Iris pigment epithelial cell (primary cell): ENCODE measurements at regions not wholly inside any gene's neighbourhood (a gene's known extent, or its start where the extent isn't known, plus 50 kb on each side); places are given as distances from the start of the nearest gene placed in this dataset.

Experiments used
- DNase-seq: peaks from one replicate; pipeline ENCODE4 v3.0.0-alpha.2; 2011; ENCODE audit warnings: low read depth

DNA sequence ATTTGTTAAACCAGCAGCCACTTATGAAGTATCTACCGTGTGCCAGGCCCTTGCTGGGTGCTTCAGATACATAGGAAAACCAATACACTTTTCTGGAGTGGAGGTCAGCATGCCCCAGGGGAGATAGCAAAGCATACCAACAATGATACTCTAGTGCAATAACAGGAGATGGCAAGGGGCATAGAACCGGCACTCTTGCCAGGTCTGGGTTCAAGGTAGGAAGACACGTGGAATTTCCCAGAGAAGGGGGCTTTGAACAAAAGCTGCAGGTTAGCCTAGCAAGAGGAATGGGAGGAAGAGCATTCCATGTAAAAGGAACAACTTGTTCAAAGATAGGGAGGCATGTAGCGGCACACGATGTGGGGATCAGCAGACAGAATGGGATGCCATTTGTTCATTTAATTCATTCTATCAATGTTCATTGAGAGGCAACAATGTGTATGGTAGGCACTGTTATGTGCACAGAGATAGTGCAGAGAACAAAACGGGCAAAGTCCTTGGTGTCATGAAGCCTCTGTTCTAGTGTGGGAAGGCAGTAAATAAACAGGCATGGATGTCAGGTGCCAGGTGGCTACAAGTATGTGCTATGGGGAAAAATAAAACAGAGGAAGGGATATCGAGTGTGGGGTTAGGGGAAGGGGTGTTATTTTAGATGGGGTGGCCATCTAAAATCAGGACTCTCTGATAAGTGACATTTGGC, 162.6 kb upstream of the E2F8 start:
- DNase-seq, result no peak

DNA sequence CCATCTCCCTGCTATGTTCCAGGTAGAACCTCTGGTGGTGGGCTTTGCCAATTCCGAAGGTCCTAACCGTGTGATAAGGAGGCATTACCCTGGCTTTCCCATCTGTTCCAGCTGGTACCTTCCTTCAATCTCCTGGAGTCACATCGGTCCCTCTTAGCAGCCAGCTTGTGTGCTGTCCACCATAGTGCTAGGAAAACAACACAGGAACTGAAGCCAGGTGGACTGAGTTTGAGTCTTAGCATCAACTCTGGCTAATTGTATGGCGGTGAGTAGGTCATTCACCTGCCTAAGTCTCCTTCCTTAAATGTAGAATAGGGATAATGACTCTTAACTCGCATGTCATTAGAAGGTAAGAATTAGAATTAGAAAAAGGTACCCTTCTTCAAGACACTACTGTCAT, 159.6 kb upstream of the E2F8 start:
- no peak for DNase-seq

DNA sequence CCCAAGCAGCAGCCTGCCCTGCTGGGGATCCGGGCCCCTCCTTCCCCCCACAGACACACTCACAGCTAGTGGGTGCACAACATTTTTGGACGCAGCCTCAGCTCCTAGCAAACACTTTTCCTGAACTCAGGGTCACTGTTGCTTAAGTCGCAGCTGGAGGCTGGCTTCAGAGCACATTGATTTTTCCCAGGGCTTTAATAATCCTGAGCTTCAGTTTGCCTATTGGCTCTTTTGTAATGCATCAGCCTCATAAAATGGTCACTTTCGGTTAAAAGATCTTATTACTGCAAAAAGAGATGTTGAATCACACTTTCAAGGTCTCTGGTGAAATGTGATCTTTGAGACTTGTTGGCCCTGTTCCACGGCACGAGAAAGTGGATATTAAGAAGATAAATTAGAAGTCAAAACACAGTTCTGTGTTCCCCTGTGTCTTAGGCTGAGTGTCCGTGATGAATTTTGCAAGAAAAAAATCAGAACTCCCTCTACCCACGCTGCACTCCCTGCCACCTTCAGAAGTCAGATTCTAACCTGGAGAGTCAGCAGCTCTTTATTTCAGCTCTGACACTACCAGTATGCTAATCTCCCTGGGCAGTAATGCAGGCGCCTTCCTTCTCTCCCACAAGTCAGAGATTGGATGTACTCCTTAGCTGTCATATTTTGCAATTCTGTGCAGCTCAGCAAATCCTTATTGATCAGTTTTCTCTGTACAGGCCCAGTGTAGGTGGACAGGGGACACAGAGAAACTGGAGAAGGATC, 158.2 kb upstream of the E2F8 start:
- DNase-seq, result peak; percentile 93

DNA sequence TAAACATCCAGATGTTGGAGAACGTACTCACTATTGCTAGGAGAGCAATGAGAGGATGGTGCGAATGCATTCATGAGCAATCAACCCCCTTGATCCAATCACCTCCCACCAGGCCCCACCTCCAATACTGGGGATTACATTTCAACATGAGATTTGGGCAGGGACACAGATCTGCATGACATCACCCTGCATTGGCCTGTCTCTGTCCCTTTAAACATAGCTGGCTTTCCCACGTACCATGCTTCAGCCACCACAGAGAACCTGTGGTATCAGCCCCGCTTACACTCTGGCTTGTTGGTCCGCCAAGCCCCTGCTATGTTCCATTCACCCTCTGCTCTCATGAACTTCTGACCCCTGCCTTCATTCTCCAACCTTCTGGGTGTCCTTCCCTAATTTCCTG, 157.5 kb upstream of the E2F8 start:
- peak; percentile 11 for DNase-seq

DNA sequence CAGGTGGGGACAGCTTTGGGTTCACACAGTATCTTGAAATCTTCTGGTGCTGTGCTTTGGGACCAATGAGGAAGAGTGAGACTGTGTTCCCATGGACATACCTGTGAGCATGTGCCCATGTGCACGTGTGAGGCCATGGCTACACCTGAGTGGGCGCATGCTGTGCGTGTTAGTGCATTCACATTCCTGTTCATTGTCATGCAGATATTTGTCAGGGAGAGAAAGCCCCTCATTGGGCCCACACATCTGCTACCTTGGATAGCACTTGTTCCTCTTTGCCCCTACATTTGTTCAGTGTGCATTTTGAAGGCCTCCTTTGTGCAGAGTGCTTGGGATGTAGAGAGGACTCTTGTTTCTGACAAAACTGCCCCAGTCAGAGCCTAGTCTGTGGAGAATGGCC, 154.3 kb upstream of the E2F8 start:
- DNase-seq, result no peak

DNA sequence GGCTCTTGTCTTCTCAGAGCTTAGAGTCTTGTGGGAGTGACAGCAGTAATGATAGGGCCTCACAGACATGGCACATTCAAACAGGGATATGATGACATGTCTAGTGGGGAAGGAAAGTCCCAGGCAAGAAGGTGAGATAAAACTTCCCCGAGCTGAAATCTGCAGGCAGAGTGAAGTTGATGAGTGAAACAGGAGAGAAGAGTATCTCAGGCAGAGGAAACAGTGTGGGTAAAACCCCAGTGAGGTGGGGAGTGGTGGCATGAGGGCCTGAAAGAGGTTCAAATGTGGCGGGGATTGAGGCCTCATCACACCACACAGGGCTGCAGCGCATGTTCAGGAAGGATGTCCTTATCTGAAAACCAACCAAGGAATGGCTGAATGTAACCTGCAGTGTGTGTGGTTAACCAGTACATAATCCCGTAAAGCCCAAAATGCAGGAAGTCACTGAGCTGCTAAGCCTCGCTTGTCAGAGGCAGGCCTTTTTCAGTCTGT, 153.8 kb upstream of the E2F8 start:
- peak; percentile 11 for DNase-seq

DNA sequence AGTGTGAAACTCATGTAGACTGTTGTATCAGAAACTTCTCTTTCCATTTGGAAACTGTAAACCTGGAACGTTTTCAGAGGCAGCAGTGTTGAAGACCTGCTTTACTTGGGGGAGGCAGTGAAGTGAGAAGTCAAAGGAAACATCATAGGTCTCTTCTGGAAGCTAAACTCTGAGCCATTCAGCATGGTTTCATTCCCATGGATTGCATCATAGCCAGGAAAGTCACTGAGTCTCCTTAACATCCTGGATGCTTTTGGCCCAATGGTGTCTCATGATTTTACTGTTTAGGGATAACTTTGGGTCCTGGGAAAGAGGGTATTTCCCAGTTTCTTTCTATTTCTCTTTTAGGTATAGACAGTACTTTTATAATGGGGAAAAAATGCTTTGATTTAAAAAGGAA, 153.2 kb upstream of the E2F8 start:
- DNase-seq, result peak; percentile 46

DNA sequence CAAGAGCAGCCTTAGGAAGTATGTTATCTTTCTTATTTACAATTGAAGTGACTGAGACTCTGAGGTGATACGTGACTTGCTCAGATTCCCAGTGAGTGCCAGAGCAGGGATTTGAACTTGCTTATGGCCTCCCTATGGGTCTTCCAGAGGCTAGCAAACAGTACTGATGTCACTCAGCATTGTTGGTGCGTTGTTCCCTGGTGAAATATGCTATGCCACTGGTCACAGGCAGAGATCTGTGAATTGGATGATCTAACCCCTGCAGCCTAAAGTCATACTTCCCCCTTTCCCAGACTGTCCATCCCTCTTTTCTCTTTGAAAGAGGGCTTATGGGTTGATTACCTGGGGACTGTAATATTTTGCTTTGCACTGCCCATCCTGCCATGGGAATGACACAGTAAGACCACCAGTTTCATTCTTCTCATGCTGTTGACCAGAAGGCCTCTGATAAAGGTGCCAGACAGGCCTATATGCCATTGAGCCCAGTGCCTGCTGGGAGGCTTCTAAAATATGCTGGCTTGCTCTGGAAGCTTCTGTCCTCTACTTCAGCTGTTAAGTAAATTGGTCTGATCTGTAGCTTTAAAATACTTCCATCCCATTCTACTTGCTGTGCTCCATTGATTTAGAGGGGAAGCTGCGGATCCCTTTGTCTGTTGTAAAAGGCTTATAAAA, 152.2 kb upstream of the E2F8 start:
- DNase-seq, result no peak

DNA sequence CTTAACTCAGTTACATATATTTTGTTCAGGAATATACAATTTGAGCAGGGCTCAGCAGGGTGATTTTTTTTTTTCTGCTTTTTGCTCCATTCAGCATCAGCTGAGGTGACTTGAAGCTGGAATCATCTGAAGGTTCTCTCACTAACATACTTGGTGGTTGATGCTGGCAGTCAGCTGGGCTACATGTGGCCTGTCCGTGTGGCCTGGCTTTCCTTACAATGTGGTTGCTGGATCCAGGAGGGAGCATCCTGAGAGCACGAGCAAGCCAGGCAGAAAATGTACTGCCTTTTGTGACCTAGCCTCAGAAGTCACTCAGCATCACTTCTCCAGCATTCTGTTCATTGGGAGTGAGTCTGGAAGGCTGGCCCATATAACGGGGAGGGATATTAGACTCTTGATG, 151.6 kb upstream of the E2F8 start:
- DNase-seq, result no peak

DNA sequence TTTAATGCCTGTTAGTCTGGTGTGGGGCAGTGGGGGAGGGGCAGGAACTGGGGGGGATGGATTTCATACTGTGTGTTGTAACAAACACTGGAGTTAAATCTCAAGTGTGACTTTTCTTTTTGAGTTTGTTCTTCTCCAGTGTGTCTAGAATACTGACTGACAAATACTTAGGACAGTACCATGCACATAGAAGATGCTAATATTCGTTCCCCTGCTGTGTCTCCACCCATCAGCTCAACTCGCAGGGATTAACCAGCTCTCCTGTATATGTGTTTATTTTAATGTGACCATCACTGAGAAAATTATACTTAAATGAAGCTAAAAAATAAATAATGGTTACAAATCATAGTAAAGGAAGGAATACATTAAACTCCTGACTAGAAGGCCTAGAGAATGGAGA, 150.9 kb upstream of the E2F8 start:
- DNase-seq, result no peak

DNA sequence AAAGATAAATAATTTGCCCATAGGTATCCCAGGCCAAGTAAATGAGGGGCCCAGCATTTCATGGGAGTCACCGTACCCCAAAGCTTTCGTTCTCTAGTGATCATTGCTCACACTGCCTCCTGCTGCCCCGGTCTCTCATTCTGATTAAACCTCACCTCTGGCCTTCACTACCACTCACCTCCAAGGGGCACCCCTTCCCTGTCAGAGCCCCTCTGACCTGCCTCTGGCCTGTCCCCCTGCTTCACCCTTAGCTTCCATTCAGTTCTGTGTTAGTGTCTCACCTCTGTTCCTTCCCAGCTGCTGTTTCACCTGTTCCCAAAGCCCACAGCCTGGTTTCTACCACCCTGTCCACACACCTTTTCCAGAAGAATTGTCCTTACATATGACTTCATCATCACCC, 150.3 kb upstream of the E2F8 start:
- DNase-seq, result no peak

DNA sequence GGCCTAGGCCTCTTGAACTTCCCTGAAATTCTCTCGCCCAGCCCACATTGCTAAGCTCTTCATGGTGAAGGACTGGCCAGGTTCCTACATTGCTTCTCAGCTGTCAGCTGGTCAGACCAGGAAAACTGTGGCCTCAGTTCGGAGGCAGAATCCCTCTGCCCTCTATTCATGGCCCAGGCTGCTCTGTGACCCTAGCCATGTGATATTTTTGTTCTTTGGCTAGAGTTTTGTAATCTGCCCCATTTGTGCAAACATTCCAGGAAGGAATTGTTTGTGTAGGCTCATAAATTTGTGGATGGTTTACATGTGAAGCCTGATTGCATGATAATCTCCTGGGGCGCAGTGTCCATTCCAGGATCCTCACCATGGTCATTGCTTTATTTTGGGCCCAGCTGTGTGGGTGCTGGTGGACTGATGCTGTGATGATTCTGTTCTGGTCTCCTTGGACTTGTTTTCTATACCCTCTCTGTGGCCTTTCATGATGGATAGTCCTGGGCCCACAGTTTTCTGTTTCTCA, 149.1 kb upstream of the E2F8 start:
- DNase-seq, result no peak

DNA sequence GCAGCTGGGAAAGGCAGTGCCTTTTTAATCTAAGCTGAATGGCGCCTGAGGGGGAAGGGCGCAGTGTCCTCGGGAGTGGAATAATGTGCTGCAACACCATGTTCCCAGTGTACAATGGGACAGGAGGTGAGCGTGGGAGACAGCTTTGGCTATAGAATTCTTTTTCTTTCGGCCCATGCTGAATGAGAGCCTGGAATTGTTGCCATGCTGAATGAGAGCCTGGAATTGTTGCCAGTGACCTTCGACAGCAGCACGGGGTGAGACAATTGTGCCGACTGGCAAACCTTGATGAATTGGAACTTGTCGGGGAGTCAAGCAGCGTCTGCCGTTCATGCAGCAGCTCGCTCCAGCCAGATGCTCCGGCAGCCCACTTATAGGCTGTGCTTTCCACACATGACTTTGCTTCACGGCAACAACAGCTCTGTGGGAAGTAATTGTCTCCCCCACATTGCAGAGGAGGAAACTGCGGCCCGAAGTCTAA, 141.4 kb upstream of the E2F8 start:
- DNase-seq, result no peak

DNA sequence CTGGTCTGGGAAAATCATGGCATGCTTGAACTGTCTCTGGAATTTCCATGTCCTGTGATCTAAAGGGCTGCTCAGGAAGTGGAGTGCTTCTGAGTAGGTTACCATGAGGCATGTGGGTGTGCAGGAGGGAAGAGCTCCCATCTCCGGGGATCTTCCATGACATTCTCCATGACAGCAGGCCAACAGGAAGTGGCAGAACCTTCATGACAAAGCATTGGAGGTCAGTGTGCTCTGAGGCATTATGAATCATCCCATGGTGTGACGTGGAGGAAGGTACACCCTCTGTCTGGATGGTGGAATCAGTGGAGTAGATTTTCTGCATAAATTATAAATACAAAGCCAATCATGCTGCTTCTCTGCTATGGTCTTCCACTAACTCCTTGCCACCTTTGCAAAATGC, 139.6 kb upstream of the E2F8 start:
- peak; percentile 89 for DNase-seq

DNA sequence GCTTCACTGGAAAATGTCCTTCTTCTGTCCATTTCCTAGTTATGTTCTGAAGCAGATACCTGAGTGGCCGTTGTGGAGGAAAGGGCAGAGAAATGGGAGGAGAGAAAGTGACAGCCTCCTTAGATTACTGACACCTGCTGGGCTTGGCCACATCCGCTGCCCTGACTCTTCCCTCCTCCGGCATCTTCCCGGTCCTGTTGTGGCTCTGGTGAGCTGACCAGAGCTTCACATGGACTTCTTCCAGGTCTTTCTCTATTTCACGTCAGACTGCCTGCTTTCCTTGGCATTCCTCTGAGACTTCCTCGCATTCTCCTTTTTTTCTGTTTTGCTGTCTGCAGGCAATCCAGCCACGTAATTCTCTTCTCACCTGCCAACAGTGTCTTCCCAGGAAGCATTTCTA, 138.7 kb upstream of the E2F8 start:
- DNase-seq, result no peak

DNA sequence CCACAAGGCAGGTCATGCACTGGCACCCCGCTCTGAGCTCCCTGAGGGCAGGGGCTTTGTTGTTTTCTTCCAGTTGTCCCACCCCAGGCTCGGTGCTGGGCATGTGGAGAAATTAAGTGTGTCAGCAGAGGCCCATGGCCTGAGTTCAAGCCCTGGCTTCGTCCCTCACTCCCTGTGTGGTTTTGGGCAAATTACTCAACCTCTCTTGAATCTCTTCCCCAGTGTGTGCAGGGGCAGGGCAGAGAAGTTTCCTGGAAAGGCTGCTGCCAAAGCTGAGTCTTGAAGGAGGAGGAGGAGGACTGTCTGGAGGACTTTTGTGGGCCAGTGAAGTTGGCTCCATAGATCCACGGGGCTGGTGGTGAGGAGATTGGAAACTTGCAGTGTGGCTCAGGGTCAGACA, 138.1 kb upstream of the E2F8 start:
- no peak for DNase-seq

DNA sequence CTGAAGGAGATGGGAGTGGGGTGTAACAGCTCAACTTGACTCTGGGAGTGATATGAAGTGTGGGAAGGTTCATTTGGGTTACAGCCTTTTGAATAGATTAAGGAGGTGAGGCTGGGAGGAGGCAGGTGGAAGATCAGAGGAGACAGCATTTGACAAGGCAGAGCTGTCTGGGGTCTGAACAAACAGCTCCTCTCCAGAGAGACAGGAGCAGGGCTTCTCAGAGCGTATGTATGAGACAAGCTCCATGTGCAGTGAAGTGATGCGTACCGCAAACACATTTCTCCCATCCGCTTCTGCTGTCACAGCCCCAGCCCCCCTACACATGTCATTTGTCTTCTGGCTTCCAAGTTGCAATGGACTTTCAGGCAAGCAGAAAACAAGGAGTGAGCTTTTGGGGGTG, 137.1 kb upstream of the E2F8 start:
- no peak for DNase-seq

DNA sequence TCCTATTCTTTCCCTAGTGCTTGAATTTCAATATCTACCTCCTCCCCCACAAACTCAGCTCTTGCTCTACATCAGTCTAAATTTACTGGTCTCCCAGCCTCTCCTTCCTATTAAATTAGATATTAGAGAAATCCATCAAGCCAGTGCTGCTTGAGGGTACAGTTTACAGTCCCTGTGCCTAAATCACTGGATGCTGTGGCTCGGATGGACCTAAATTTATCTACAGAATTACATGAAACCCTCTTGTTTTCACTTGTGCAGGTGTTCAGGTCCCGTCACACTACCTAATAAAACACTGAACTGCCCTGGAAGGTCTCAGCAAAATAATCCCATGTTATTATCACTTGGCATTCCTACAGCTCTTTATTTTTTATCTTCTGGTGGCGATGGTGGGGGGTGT, 134.7 kb upstream of the E2F8 start:
- DNase-seq, result no peak

DNA sequence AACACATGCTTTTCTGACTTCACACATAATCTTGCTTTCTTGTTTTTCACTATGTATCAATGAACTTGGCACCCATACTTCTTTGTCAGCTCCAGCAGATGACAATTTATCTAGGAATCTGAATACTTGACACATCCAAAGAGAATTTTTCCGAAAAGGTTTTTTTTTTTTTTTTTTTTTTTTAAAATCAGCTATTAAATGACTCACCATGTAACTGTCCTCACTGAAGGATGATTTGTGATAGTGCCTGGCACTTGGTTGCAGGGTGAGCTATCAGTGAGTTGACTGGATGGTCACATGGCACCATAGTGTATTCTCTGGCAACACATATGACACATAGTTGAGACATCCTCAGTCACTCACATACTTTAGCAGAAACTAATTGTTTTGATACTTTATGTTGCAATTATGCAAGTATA, 133.4 kb upstream of the E2F8 start:
- peak; percentile 90 for DNase-seq

DNA sequence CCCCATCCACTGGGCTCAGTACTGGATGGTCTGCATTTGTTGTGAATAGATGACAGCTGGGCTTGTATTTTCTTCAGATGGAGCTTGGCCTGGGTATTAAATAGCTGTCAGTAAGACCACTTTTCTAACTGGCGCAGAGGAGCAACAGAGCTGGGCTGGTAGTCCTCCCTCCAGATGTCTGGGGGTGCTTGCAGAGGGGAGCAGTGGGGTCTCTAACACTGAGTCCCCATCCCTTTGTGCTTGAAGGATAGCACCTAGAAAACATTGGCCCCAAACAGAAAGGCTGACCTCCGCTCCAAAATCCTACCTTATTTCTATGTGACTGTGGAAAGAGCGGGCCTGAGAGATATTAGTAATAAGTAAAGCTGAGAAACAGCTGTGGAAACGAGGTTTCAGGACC, 131.6 kb upstream of the E2F8 start:
- DNase-seq, result no peak

DNA sequence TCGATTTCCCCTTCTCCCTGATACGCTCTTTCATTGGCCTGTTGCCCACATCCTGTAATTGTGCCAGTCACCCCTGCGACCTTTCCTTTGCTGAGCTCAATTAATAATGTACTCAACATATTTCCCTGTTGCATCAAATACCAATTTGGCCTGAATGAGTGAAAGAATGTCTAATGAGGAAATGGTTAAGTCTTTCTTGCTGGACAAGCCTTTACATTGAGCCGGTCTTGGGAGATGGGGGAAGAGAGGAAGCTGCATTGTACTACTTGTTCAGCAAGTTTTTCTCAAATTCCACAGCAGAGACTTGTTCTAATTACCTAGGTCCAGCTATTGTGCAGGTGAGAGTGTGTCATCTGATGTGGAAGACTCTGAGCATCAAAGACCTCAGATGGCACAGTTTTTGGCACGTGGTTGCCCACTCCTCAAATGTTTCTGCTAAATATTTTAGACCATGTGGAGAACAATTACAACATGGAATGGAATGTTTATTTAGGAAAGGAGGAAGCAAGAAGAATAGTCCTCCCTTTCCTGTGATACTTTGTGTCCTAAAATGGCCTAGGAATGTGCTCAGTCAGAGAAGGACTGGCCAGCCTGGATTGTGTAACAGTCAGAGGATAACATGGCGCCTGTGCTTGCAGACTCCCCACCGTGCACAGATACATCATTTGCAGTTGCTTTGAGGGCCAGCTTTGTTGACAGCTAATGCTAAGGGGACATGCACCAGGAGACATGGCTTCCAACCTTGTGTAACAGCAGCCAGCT, 129.5 kb upstream of the E2F8 start:
- DNase-seq, result peak; percentile 46
